Activated CD8-positive, alpha-beta T cell treated with anti-CD3 and anti-CD28 coated beads, Interleukin-2, amount 10 ng/mL, durations not matched to agents 7 days and 5 days (primary cell): ENCODE measurements at regions not wholly inside any gene's neighbourhood (a gene's known extent, or its start where the extent isn't known, plus 50 kb on each side); places are given as distances from the start of the nearest gene placed in this dataset.
"Not testable (repeated sequence)": the region's sequence is repeated elsewhere in the genome, so short reads cannot be mapped to it uniquely, and the experiment has no call there.

Experiments
- ATAC-seq: fragments of 150-1000 bp; cut with Tn5 transposase; one replicate; pipeline ENCODE4 v1.10.0; 2021; ENCODE audit warnings: moderate library complexity
- CTCF ChIA-PET: fragments of 350-600 bp; sonication (Branson Sonifier 250); formaldehyde crosslinking; loops from one replicate; lab custom pipeline; 2021; ENCODE audit warnings: antibody characterized with exemption; lab: Charles Lee
- POLR2A ChIA-PET: fragments of 350-600 bp; sonication (Branson Sonifier 250); formaldehyde crosslinking; loops from one replicate; lab custom pipeline; 2021; ENCODE audit warnings: antibody characterized with exemption; lab: Charles Lee
- DNase-seq: peaks from one replicate; pipeline ENCODE4 v3.0.0-alpha.2; 2020
- H3K27ac Mint-ChIP-seq: one replicate; pipeline ENCODE4 v1.8.0; 2021; ENCODE audit warnings: mild to moderate bottlenecking, mixed read lengths
- H3K27me3 Mint-ChIP-seq: one replicate; pipeline ENCODE4 v1.8.0; 2021; ENCODE audit warnings: low read depth, mixed read lengths
- H3K36me3 Mint-ChIP-seq: one replicate; pipeline ENCODE4 v1.8.0; 2021; ENCODE audit warnings: low read depth, mixed read lengths
- H3K4me1 Mint-ChIP-seq: one replicate; pipeline ENCODE4 v1.8.0; 2021; ENCODE audit warnings: low read depth, mixed read lengths
- H3K4me3 Mint-ChIP-seq: one replicate; pipeline ENCODE4 v1.8.0; 2021; ENCODE audit warnings: mild to moderate bottlenecking, mixed read lengths
- H3K9me3 Mint-ChIP-seq: one replicate; pipeline ENCODE4 v1.8.0; 2022; ENCODE audit warnings: mixed read lengths; ENCODE audit not compliant: insufficient read depth

DNA sequence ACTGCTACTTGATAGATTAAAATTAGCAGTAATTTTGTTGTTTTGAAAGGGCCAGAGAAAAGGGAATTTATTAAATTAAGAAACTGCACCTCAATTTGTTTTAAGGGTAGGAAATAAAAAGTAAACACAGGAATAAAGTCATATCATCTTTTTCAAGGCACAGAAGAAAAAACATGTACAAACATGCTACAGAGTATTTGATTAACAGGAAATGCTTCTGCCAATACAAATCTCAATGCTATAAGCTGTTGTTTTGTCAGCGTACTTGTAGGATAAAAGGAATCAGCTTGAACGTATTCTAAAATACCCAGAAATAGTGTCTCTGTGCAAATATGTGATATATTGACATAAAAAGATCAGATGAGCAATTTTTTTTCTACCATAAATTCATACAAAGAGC is 474.0 kb upstream of the MGAT4C start:
- ChIA-PET POLR2A (no interaction called here), CTCF (no interaction called here)
- no peaks in the 10 kb centered on the region for H3K4me1 Mint-ChIP-seq
- no peak overlapping the region for H3K27ac Mint-ChIP-seq
- ATAC-seq (no peak), DNase-seq (no peak)
- peaks cover 5% of the 10 kb centered on the region for H3K9me3 Mint-ChIP-seq
- H3K27me3 Mint-ChIP-seq, result no peaks in the 10 kb centered on the region
- no peaks in the 10 kb centered on the region for H3K36me3 Mint-ChIP-seq
- no peak overlapping the region for H3K4me3 Mint-ChIP-seq

DNA sequence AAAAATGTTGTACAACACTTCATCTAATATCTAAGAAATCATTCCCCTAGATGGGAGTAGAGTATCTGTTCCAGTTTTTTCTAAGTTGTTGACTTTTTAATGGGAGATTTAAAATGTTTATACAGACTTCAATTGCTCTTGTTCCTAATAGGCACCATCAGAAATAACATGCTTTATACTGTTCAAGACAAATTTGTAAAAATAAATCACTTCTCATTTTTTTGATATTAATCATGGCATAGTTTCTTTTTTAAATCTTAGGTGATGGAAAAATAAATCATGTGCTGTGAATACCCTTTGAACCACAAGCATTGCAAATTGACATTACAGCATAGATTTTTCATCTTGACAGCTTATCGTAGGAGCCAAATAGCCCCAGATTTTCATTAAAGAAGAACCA is 473.5 kb upstream of the MGAT4C start:
- no peak overlapping the region for H3K4me3 Mint-ChIP-seq
- H3K36me3 Mint-ChIP-seq, result no peaks in the 10 kb centered on the region
- ATAC-seq, result no peak
- no peaks in the 10 kb centered on the region for H3K27me3 Mint-ChIP-seq
- no peak overlapping the region for H3K27ac Mint-ChIP-seq
- DNase-seq, result no peak
- peaks cover 5% of the 10 kb centered on the region for H3K9me3 Mint-ChIP-seq
- H3K4me1 Mint-ChIP-seq, result no peaks in the 10 kb centered on the region
- ChIA-PET POLR2A (no interaction called here), CTCF (no interaction called here)

DNA sequence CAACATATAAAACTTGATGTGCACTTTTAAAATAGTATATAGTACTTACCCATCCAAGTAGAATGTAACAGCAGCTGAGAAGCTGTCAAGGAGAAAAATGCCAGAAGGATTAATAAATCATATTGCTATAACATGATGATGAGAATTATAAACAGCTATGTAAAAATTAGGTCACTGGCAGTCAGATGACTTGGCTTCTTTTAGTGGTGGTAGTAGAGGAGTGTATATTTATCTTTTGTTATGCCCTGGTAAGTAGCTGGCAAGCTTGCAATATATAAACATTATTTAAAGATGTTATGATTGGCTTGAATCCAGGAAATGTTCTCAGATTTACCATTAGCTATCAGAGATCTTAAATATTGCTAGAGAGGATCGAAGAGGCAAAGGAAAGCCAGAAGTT is 471.0 kb upstream of the MGAT4C start:
- H3K4me3 Mint-ChIP-seq, result no peak overlapping the region
- ATAC-seq, result no peak
- H3K36me3 Mint-ChIP-seq, result no peaks in the 10 kb centered on the region
- H3K9me3 Mint-ChIP-seq, result no peaks in the 10 kb centered on the region
- no peaks in the 10 kb centered on the region for H3K4me1 Mint-ChIP-seq
- no peak overlapping the region for H3K27ac Mint-ChIP-seq
- no peak for DNase-seq
- no peaks in the 10 kb centered on the region for H3K27me3 Mint-ChIP-seq
- CTCF ChIA-PET, result no interaction called here
- POLR2A ChIA-PET, result no interaction called here

DNA sequence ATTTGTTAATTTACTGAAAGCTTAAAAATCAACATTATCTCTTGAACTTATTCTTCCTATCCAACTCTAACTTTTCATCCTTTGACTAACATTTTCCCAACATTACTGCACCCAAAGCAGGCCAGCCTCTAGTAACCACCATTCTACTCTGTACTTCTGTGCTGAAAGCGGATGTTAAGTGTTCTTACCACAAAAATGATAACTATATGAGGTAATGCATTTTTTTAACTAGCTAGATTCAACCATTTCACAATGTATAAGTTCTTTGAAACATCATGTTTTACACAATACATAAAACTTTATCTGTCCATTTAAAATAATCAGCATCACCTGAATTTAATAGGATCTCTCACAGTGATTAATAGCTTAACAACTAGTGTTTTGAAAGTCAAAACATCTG is 468.5 kb upstream of the MGAT4C start:
- no peaks in the 10 kb centered on the region for H3K36me3 Mint-ChIP-seq
- no peaks in the 10 kb centered on the region for H3K27me3 Mint-ChIP-seq
- ChIA-PET CTCF (interaction anchor here (0.7 kb wide), 1 partner anchor 144 kb away, joined by 3 read pairs; no protein-coding TSS in a partner anchor), POLR2A (no interaction called here)
- H3K9me3 Mint-ChIP-seq, result peaks cover 7% of the 10 kb centered on the region
- no peaks in the 10 kb centered on the region for H3K4me1 Mint-ChIP-seq
- DNase-seq (no peak), ATAC-seq (no peak)
- H3K27ac Mint-ChIP-seq, result no peak overlapping the region
- H3K4me3 Mint-ChIP-seq, result no peak overlapping the region

DNA sequence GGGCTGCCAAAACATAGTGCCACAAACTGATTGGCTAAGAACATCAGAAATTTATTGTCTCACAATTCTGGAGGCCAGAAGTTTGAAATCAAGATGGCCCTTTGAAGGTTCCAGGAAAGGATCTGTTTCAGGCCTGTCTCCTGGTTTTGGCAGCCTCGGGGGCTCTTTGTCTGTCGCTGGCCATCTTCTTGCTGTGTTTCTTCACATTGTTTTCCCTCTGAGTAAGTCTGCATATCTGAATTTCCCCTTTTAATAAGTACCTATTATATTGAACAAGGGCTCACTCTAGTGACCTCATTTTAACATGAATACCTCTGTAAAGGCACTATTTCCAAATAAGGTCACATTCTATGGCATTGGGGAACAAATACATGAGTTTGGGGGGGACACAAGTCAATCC is 467.1 kb upstream of the MGAT4C start:
- H3K27ac Mint-ChIP-seq, result no peak overlapping the region
- CTCF ChIA-PET, result no interaction called here

DNA sequence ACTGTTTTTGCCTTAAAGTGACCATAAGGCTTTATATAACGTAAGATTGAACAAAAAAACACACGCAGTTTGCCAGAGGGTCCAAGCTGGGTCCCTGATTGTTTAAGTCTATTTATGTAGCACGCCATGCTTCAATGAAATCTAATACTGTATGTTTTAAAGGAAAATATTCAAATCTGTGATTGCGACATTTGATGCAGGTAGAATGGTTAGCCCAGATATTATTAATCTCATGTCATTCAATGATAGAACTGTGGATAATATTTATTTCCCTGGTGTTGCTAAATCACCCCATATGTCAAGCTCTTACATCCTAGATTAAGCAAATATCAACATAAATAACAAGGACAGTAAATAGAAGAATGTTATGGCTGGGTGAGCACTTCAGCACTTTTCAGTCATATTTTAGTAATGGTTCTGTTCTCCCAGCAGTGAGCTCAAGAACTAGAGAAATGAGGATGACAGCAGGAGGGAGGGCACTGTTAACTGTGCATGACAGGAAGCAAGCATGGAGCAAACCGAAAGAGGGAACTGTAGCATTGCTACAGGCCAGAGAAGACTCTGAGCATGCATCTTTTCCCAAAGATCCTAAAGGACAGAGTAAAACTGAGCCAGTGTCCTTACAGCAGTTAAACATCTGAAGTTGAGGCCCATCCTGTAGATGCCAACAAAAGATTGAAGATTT is 465.7 kb upstream of the MGAT4C start:
- no peaks in the 10 kb centered on the region for H3K36me3 Mint-ChIP-seq
- no peaks in the 10 kb centered on the region for H3K27me3 Mint-ChIP-seq
- ATAC-seq (no peak), DNase-seq (no peak)
- peaks cover 7% of the 10 kb centered on the region for H3K9me3 Mint-ChIP-seq
- CTCF ChIA-PET, result no interaction called here
- POLR2A ChIA-PET, result no interaction called here
- H3K27ac Mint-ChIP-seq, result no peak overlapping the region
- no peaks in the 10 kb centered on the region for H3K4me1 Mint-ChIP-seq
- no peak overlapping the region for H3K4me3 Mint-ChIP-seq

More for the DNA sequence above, 467.1 kb upstream of the MGAT4C start:
- H3K4me1 Mint-ChIP-seq, result no peaks in the 10 kb centered on the region
- no peaks in the 10 kb centered on the region for H3K36me3 Mint-ChIP-seq
- DNase-seq (no peak), ATAC-seq (no peak)
- H3K9me3 Mint-ChIP-seq, result peaks cover 7% of the 10 kb centered on the region
- no peaks in the 10 kb centered on the region for H3K27me3 Mint-ChIP-seq
- H3K4me3 Mint-ChIP-seq, result no peak overlapping the region
- POLR2A ChIA-PET, result no interaction called here

DNA sequence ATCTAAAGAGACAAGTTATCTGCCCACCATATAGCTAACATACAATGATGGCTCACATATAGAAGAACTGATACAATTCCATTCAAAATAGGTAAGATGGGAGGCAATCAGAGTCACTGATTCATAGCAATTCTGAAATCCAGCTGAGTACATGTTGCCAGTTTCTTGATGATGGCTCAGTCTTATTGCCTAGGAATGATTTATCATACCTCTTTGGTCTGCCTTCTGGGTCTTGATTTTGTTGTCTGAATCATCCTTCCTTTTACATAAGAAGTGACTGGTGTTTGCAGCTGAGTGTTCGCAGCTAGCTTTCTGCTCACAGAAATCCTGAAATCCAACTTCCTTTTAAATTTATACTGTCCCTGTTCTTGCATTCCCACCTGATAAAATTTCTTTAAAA is 463.2 kb upstream of the MGAT4C start:
- Mint-ChIP-seq H3K27me3 (no peaks in the 10 kb centered on the region), H3K36me3 (no peaks in the 10 kb centered on the region), H3K4me3 (no peak overlapping the region), H3K27ac (no peak overlapping the region), H3K4me1 (no peaks in the 10 kb centered on the region), H3K9me3 (peaks cover 7% of the 10 kb centered on the region)
- POLR2A ChIA-PET, result no interaction called here
- ATAC-seq (no peak), DNase-seq (no peak)
- CTCF ChIA-PET, result no interaction called here

DNA sequence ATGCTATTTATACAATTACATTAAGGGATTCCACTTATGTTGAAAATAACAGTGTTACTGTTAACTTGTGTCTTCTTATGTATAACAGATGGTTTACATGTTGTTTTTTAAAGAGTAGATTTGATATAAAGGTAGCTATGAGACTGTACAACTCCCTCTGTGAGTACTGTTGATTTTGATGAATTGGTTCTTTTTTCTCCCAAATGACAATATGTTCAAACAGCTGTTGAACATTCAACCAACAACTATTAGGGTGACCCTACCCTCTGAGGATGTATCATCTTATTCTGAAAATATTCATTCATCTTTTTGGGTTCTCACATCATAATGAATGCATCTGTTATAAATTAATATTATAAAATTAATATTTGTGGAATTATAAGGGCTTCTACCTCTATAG is 456.9 kb upstream of the MGAT4C start:
- POLR2A ChIA-PET, result no interaction called here
- Mint-ChIP-seq H3K9me3 (peaks cover 10% of the 10 kb centered on the region), H3K36me3 (no peaks in the 10 kb centered on the region), H3K27ac (no peak overlapping the region), H3K4me1 (no peaks in the 10 kb centered on the region), H3K27me3 (no peaks in the 10 kb centered on the region), H3K4me3 (no peak overlapping the region)
- CTCF ChIA-PET, result no interaction called here
- DNase-seq (no peak), ATAC-seq (no peak)

DNA sequence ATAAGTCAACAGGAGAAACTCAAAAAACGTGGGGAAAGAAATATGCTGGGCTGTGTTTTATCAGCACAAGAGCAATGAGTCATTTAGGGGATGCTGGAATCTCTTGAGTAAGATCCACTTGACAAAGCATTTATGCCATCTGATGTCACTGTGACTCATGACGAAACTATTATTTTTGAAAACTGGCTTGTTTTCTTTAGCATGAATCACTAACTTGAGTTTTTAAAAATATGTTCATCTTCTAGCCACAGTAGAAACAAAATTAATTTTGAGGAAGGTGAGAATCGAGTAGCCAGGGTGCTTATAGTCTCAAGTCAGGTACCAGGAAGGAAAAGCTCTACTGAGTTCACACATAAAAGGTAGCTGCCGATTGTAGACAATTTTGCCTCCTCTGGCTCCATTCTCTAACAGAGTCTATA is 456.2 kb upstream of the MGAT4C start:
- no peak for ATAC-seq

DNA sequence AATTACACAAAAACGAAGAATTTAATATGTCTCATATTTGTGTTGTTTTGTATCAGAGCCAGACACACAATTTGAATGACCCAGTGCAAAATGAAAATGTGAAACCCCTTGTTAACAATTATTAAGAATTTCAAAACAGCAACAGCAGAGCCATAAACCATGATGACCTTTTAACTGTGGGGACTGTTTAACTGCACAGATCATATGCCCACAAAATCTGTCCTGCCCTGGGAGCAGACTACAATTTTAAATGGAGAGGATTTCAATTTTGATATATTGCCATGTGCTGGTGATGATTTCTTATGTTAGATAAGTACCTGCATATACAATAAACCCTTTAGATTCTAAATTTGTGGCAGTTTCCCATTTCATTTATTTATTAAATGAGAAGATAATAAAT is 455.5 kb upstream of the MGAT4C start:
- DNase-seq, result no peak
- POLR2A ChIA-PET, result no interaction called here
- Mint-ChIP-seq H3K27me3 (no peaks in the 10 kb centered on the region), H3K36me3 (no peaks in the 10 kb centered on the region), H3K4me3 (no peak overlapping the region), H3K9me3 (peaks cover 10% of the 10 kb centered on the region), H3K4me1 (no peaks in the 10 kb centered on the region), H3K27ac (no peak overlapping the region)
- ATAC-seq, result no peak
- CTCF ChIA-PET, result no interaction called here

More for the DNA sequence above, 456.2 kb upstream of the MGAT4C start:
- no peak for DNase-seq
- Mint-ChIP-seq H3K4me1 (no peaks in the 10 kb centered on the region), H3K4me3 (no peak overlapping the region), H3K9me3 (peaks cover 10% of the 10 kb centered on the region), H3K27ac (no peak overlapping the region), H3K36me3 (no peaks in the 10 kb centered on the region), H3K27me3 (no peaks in the 10 kb centered on the region)
- ChIA-PET CTCF (no interaction called here), POLR2A (no interaction called here)

DNA sequence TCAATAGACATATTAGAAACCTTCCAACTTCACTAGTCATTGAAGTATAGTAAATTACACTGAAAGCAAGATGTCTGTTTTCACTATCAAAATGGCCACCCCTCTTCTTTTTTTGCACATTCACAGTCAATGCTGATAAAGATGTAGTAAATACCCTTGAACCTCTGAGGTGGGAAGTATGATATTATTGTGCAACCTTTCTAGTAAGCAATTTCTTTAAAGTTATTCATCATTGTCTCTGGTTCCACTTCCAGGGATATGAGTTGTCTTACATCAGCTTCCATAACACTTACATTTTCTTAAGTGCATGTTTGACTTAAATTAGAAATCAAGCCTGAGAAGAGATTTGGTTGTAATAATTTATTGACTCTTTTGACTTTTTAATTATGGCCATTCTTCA is 453.9 kb upstream of the MGAT4C start:
- DNase-seq, result no peak
- Mint-ChIP-seq H3K9me3 (peaks cover 10% of the 10 kb centered on the region), H3K4me3 (no peak overlapping the region), H3K27ac (no peak overlapping the region), H3K4me1 (no peaks in the 10 kb centered on the region), H3K36me3 (no peaks in the 10 kb centered on the region), H3K27me3 (no peaks in the 10 kb centered on the region)
- ChIA-PET CTCF (no interaction called here), POLR2A (no interaction called here)
- ATAC-seq, result no peak

DNA sequence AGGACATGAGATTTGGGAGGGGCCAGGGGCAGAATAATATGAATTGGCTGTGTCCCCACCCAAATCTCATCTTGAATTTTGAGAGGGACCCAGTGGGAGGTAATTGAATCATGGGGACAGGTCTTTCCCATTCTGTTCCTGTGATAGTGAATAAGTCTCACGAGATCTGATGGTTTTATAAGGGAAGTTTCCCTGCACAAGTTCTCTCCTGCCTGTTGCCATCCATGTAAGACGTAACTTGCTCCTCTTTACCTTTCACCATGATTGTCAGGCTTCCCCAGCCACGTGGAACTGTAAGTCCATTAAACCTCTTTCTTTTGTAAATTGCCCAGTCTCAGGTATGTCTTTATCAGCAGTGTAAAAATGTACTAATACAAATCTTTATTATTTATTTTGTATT is 452.8 kb upstream of the MGAT4C start:
- H3K27ac Mint-ChIP-seq, POLR2A ChIA-PET, DNase-seq, H3K9me3 Mint-ChIP-seq, H3K36me3 Mint-ChIP-seq, H3K27me3 Mint-ChIP-seq, ATAC-seq, H3K4me3 Mint-ChIP-seq, H3K4me1 Mint-ChIP-seq, CTCF ChIA-PET: not testable (repeated sequence)

DNA sequence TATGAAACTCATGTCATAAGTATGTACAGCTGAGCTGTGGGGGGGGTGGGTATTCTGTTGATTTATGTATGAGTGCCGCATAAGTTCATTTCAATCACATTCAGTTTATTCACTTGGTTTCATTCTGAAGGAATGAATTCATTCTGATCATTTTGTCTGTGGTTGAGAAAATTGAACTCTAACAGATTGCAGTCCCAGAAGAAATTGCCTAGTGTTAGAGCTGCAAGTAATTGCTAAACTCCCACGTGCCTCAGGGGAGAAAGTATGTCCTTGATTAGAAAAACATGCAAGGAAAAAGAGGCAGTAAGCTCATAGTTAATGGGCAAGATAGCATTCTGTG is 442.4 kb upstream of the MGAT4C start:
- POLR2A ChIA-PET, result no interaction called here

More for the DNA sequence above, 442.4 kb upstream of the MGAT4C start:
- CTCF ChIA-PET, result no interaction called here
- Mint-ChIP-seq H3K4me3 (no peak overlapping the region), H3K27ac (no peak overlapping the region), H3K4me1 (no peaks in the 10 kb centered on the region), H3K36me3 (no peaks in the 10 kb centered on the region), H3K9me3 (no peaks in the 10 kb centered on the region), H3K27me3 (no peaks in the 10 kb centered on the region)
- no peak for ATAC-seq
- no peak for DNase-seq
